ENCODE measurements at regions not wholly inside any gene's neighbourhood (a gene's known extent, or its start where the extent isn't known, plus 50 kb on each side); places are given as distances from the start of the nearest gene placed in this dataset.

DNA sequence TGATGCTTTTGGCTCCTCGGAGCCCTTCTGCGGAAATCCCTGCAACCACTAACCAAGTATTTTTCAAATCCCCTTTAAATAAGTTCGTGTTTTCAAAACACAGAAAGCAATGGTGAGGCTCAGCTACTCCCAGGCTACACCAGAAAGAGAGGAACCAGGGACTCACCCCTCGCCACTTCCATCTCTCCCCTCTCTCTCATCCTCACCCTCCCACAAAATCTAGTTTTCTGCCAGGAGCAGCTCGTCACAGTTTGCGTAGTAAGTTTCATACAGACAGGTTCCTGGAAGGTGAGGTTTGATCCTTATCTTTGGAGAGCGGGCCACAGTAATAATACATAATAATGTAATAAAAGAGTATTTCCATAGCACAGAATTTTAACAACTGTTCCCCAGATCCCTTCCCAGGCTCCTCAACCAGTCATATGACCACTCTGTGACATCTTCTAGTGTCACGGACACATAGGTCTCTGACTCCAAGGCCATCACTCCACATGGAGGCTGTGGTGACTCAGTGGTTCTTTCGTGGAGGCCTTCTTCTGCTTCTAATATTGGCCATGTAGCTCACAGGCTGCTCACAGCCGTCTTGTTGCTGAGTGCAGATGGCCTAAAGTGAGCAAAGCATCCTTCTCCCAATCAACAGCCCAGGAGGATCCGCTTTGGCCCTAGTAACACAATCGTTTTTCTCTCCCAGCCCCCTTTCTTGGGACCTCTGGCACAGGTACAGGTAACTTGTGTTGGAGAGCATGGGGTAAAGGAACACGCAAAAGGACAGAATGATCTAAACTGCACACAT, 295.7 kb downstream of the CDC5L start:
- TF ChIP-seq, protein P1, sequence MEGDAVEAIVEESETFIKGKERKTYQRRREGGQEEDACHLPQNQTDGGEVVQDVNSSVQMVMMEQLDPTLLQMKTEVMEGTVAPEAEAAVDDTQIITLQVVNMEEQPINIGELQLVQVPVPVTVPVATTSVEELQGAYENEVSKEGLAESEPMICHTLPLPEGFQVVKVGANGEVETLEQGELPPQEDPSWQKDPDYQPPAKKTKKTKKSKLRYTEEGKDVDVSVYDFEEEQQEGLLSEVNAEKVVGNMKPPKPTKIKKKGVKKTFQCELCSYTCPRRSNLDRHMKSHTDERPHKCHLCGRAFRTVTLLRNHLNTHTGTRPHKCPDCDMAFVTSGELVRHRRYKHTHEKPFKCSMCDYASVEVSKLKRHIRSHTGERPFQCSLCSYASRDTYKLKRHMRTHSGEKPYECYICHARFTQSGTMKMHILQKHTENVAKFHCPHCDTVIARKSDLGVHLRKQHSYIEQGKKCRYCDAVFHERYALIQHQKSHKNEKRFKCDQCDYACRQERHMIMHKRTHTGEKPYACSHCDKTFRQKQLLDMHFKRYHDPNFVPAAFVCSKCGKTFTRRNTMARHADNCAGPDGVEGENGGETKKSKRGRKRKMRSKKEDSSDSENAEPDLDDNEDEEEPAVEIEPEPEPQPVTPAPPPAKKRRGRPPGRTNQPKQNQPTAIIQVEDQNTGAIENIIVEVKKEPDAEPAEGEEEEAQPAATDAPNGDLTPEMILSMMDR (IDR thresholded peaks at IDR 0.05; ENCODE audit: low read depth, low read length) = no peak
- no peak overlapping the region for H3K4me3 ChIP-seq (ENCODE audit: low read depth, low read length)

DNA sequence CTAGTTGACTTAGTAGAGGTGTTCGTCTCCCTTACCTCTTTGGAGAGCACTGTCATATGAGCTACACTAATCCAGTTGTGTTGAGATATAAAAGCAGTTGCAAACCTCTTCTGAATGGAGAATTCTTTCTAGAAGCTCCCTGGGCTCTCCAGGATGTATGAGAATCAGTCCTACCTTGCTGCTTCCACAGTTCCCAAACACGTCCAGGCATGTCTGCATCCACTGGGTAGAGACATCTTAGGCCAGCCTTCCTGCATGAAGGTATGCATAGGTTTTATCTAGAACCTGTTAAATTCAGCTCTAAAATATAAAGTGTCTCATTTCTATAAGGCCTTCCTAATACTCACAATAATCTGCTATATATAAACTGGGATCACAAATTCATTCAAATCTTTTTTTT, 297.7 kb downstream of the CDC5L start:
- H3K4me3 ChIP-seq (ENCODE audit: low read depth, low read length) = no peak overlapping the region
- TF ChIP-seq, protein P1 (IDR thresholded peaks at IDR 0.05; ENCODE audit: low read depth, low read length) = no peak

DNA sequence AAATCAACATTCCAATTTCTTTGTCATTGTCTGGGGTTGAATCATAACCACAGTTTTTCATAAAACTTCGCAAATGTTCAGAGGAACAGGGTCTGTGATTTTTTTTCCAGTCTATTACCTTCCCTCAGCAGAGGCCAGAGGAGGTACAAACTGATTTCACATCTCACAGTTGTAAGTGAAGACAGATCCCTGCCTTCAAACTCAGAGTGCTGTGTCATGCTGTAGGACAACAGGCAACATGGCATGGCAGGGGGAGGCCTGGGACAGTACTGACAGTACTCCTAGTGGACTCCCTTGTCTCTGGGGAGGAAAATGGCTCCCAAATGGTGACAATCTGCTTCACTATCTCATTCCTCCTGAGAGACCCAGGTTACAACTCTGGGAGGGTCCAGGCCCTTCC, 308.6 kb downstream of the CDC5L start:
- TF ChIP-seq, protein P1 (IDR thresholded peaks at IDR 0.05; ENCODE audit: low read depth, low read length) = no peak
- H3K4me3 ChIP-seq (ENCODE audit: low read depth, low read length) = no peak overlapping the region

DNA sequence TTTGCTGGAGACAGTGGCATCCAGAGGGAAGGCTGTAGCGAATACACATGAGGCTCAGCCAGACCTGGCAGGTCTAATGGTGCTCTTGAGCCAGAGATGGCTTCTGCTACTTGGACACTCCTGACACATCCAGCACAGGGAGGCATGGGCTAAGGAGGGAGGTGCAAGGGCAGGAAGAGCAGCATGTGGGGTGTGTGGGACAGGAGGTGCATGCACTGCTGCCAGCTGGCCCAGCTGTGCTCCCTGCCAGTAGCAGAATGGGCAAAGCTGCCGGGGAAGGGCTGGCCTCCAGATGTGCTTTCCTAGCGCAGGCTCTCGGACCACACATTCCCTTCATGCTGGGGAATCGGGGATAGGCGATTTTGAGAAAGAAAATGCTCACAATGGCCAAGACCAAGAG, 309.2 kb downstream of the CDC5L start:
- TF ChIP-seq, protein P1 (IDR thresholded peaks at IDR 0.05; ENCODE audit: low read depth, low read length) = no peak
- H3K4me3 ChIP-seq (ENCODE audit: low read depth, low read length) = no peak overlapping the region

DNA sequence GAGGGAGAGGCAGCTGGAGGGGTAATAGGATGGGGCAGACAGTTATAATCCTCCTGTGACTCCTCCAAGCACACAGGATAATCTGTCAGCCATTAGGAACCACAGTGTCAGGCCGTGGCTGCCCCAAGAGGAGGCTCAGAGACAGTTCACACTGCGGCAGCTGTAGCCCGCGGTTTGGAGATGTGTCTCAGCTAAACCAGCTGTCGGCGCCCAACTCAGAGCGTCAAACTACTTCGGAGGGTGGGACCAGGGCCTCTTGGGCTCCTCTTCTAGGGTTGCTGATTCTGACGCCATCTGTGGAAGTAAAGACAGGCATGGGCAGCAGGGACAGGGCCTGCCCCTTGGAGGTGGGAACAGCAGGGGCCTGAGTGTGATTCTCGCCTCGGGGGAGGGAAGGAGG, 309.8 kb downstream of the CDC5L start:
- TF ChIP-seq, protein P1 (IDR thresholded peaks at IDR 0.05; ENCODE audit: low read depth, low read length) = no peak
- no peak overlapping the region for H3K4me3 ChIP-seq (ENCODE audit: low read depth, low read length)

DNA sequence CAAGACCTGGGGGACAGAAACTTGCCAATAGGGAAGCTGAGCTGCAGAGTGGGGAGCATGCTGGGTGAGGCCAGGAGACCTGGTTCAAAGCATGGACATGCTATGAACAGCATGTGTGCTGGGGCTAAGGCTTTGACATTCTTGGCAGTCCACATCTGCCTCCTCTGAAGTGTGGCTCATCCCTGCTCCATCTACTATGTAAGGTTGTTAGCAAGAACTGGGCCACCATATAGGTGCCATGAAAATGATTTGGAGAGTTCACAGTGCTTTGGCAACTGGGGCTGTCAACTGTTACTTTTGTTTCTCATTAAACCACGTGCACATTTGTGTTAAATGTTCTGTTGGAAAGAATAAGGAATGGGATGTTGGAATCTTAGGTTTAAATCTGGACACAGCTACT, 311.1 kb downstream of the CDC5L start:
- no peak overlapping the region for H3K4me3 ChIP-seq (ENCODE audit: low read depth, low read length)
- TF ChIP-seq, protein P1 (IDR thresholded peaks at IDR 0.05; ENCODE audit: low read depth, low read length) = no peak

DNA sequence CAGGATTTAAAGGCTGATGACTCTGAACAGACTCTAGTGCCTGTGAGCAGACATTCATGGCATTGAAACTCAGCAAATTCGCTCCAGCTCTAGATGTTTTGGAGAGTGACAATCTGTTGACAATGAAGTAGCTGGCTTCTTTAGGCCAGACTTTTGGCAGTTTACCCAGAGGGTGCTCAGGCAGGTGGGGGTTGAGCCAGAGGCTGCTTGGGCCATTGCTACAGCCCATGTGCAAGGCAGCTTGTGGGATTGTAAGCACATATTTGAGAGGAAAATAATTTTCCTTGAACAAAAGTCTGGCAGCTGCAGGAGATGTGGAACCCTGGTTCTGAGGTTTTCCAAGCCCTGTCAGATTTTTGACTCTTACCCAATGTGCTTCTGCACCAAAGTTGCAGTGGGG, 311.6 kb downstream of the CDC5L start:
- TF ChIP-seq, protein P1 (IDR thresholded peaks at IDR 0.05; ENCODE audit: low read depth, low read length) = no peak
- H3K4me3 ChIP-seq (ENCODE audit: low read depth, low read length) = no peak overlapping the region
